ENCODE measurements at regions not wholly inside any gene's neighbourhood (a gene's known extent, or its start where the extent isn't known, plus 50 kb on each side); places are given as distances from the start of the nearest gene placed in this dataset.

GRCh38 chr12:19833775-19834501, 394.6 kb downstream of the AEBP2 start:
- no peaks in the 10 kb centered on the region for H3K9me3 Mint-ChIP-seq (ENCODE audit: unreplicated experiment)
- TF ChIP-seq, protein P1, sequence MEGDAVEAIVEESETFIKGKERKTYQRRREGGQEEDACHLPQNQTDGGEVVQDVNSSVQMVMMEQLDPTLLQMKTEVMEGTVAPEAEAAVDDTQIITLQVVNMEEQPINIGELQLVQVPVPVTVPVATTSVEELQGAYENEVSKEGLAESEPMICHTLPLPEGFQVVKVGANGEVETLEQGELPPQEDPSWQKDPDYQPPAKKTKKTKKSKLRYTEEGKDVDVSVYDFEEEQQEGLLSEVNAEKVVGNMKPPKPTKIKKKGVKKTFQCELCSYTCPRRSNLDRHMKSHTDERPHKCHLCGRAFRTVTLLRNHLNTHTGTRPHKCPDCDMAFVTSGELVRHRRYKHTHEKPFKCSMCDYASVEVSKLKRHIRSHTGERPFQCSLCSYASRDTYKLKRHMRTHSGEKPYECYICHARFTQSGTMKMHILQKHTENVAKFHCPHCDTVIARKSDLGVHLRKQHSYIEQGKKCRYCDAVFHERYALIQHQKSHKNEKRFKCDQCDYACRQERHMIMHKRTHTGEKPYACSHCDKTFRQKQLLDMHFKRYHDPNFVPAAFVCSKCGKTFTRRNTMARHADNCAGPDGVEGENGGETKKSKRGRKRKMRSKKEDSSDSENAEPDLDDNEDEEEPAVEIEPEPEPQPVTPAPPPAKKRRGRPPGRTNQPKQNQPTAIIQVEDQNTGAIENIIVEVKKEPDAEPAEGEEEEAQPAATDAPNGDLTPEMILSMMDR (IDR thresholded peaks at IDR 0.05; ENCODE audit: unreplicated experiment), result no peak
- H3K4me1 Mint-ChIP-seq (ENCODE audit: unreplicated experiment), result no peaks in the 10 kb centered on the region
- no peak overlapping the region for H3K27ac Mint-ChIP-seq (ENCODE audit: unreplicated experiment)
- DNase-seq (ENCODE audit: low spot score), result no peak
- H3K36me3 Mint-ChIP-seq (ENCODE audit: low read depth, unreplicated experiment), result no peaks in the 10 kb centered on the region
- no peak overlapping the region for H3K4me3 Mint-ChIP-seq (ENCODE audit: unreplicated experiment)
- H3K27me3 Mint-ChIP-seq (ENCODE audit: unreplicated experiment), result peaks cover 4% of the 10 kb centered on the region

DNA sequence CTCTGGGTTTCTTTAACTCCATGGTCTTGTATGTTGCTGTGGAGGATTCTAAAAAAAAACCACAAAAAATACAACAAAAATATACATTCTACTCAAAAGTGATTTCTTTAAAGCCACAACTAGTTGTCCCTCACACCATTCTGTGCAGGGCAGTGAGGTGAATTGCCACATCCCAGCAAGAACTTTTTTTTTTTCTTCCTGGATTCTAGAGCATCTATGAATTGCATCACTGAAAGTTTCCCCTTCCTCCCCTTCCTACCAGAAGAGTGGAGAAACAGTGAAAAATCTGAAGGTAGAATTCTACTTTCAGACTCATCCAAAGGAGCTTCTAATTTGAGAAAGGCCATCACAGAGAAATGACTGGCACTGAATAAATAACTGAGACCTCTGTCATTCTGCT, 395.3 kb downstream of the AEBP2 start:
- Mint-ChIP-seq H3K27ac (ENCODE audit: unreplicated experiment) (no peak overlapping the region), H3K36me3 (ENCODE audit: low read depth, unreplicated experiment) (no peaks in the 10 kb centered on the region), H3K27me3 (ENCODE audit: unreplicated experiment) (peaks cover 4% of the 10 kb centered on the region), H3K4me3 (ENCODE audit: unreplicated experiment) (no peak overlapping the region), H3K9me3 (ENCODE audit: unreplicated experiment) (no peaks in the 10 kb centered on the region), H3K4me1 (ENCODE audit: unreplicated experiment) (no peaks in the 10 kb centered on the region)
- TF ChIP-seq, protein P1 (IDR thresholded peaks at IDR 0.05; ENCODE audit: unreplicated experiment), result no peak
- DNase-seq (ENCODE audit: low spot score), result no peak

DNA sequence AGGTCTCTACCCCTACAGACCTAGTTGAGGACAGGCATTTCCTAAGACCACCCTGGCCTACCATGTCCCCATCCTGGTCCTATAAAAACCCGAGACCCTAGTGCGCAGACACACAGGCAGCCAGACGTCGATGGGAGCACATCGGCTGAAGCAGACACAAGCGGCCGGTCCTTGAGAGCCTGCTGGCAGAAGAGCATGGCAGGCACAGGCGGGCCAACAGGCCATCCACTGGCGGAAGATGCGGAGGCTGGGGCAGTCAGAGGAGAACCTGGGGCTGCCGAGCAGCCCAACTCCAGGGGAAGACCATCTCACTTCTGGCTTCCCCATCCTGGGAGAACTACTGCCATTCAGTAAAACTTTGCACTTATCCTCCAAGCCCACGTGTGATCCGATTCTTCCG, 396.8 kb downstream of the AEBP2 start:
- TF ChIP-seq, protein P1 (IDR thresholded peaks at IDR 0.05; ENCODE audit: unreplicated experiment), result no peak
- no peak for DNase-seq (ENCODE audit: low spot score)
- H3K4me3 Mint-ChIP-seq (ENCODE audit: unreplicated experiment), result no peak overlapping the region
- H3K4me1 Mint-ChIP-seq (ENCODE audit: unreplicated experiment), result no peaks in the 10 kb centered on the region
- no peaks in the 10 kb centered on the region for H3K36me3 Mint-ChIP-seq (ENCODE audit: low read depth, unreplicated experiment)
- H3K27me3 Mint-ChIP-seq (ENCODE audit: unreplicated experiment), result peaks cover 4% of the 10 kb centered on the region
- H3K27ac Mint-ChIP-seq (ENCODE audit: unreplicated experiment), result no peak overlapping the region
- H3K9me3 Mint-ChIP-seq (ENCODE audit: unreplicated experiment), result no peaks in the 10 kb centered on the region

DNA sequence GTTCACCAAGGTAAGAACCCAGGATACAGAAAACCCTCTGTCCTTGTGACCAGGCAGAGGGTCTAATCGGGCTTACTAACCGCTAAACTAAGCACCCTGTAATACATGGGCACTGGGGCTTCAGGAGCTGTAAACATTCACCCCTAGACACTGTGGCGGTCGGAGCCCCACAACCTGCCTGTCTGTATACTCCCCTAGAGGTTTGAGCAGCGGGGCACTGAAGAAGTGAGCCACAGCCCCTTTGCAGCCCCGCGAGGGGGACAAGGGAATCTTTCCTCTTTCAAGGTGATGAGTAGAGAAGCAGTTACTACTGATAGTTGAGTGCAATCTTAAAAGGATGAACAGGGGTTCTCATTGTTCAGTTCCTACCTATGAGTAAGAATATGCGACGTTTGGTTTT, 397.2 kb downstream of the AEBP2 start:
- H3K27me3 Mint-ChIP-seq (ENCODE audit: unreplicated experiment), result peaks cover 4% of the 10 kb centered on the region
- H3K36me3 Mint-ChIP-seq (ENCODE audit: low read depth, unreplicated experiment), result no peaks in the 10 kb centered on the region
- no peak for DNase-seq (ENCODE audit: low spot score)
- no peaks in the 10 kb centered on the region for H3K4me1 Mint-ChIP-seq (ENCODE audit: unreplicated experiment)
- no peak overlapping the region for H3K4me3 Mint-ChIP-seq (ENCODE audit: unreplicated experiment)
- H3K9me3 Mint-ChIP-seq (ENCODE audit: unreplicated experiment), result no peaks in the 10 kb centered on the region
- TF ChIP-seq, protein P1 (IDR thresholded peaks at IDR 0.05; ENCODE audit: unreplicated experiment), result no peak
- no peak overlapping the region for H3K27ac Mint-ChIP-seq (ENCODE audit: unreplicated experiment)

DNA sequence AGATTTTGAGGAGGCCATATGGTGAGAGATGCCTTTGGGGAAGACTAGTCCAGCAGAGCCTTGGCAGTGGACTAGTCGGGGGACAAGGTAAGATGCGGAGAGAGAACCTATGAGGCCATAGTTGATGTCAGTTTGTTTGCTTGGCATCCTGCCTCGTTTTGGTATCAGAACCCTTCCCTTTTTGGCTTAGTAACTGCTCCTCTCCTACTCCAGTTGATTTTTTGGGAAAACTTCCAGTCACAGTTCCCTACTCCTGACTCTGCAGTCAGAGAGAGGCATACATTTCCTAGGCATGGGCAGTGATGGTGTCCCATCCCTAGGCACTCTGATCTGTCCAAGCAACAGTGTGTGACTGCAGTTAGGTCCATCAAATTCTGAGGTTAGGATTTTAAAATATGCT, 398.3 kb downstream of the AEBP2 start:
- H3K4me3 Mint-ChIP-seq (ENCODE audit: unreplicated experiment), result no peak overlapping the region
- H3K9me3 Mint-ChIP-seq (ENCODE audit: unreplicated experiment), result no peaks in the 10 kb centered on the region
- H3K27me3 Mint-ChIP-seq (ENCODE audit: unreplicated experiment), result no peaks in the 10 kb centered on the region
- DNase-seq (ENCODE audit: low spot score), result no peak
- no peak overlapping the region for H3K27ac Mint-ChIP-seq (ENCODE audit: unreplicated experiment)
- TF ChIP-seq, protein P1 (IDR thresholded peaks at IDR 0.05; ENCODE audit: unreplicated experiment), result no peak
- H3K4me1 Mint-ChIP-seq (ENCODE audit: unreplicated experiment), result no peaks in the 10 kb centered on the region
- no peaks in the 10 kb centered on the region for H3K36me3 Mint-ChIP-seq (ENCODE audit: low read depth, unreplicated experiment)
